C4-2B (cell line): ENCODE measurements at regions not wholly inside any gene's neighbourhood (a gene's known extent, or its start where the extent isn't known, plus 50 kb on each side); places are given as distances from the start of the nearest gene placed in this dataset.

Source experiments
- ZFX ChIP-seq: fragments of 450-650 bp; IDR thresholded peaks from 2 replicates; pipeline ENCODE4 v1.6.1; 2017
- TF ChIP-seq, protein P1 (sequence below): fragments of 450-650 bp; conservative IDR thresholded peaks from 2 replicates; pipeline ENCODE4 v1.5.1; 2017; ENCODE audit warnings: mild to moderate bottlenecking

DNA sequence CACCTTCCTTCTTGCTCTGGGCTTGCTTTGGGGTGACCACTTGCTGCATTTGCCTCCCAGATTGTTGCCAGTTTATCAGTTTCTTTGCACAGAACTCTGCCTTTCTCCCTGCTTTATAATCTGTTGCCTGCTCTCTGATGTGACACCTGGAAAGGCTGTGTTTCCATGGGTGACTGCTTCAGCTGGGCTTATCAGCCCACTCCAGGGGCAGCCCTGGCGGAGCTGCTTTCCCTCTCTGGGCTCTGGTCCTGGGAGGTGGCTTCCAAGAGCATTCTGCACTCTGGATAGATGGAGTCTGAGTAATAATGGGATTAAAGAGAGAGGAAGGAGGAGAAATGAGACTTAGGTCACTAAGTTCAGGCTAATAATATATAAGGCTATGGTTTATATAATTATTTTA is 352.7 kb downstream of the TSN start:
- TF ChIP-seq, protein P1, sequence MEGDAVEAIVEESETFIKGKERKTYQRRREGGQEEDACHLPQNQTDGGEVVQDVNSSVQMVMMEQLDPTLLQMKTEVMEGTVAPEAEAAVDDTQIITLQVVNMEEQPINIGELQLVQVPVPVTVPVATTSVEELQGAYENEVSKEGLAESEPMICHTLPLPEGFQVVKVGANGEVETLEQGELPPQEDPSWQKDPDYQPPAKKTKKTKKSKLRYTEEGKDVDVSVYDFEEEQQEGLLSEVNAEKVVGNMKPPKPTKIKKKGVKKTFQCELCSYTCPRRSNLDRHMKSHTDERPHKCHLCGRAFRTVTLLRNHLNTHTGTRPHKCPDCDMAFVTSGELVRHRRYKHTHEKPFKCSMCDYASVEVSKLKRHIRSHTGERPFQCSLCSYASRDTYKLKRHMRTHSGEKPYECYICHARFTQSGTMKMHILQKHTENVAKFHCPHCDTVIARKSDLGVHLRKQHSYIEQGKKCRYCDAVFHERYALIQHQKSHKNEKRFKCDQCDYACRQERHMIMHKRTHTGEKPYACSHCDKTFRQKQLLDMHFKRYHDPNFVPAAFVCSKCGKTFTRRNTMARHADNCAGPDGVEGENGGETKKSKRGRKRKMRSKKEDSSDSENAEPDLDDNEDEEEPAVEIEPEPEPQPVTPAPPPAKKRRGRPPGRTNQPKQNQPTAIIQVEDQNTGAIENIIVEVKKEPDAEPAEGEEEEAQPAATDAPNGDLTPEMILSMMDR, result no peak
- no peak for TF ChIP-seq ZFX
